SK-N-MC (cell line): ENCODE measurements at regions not wholly inside any gene's neighbourhood (a gene's known extent, or its start where the extent isn't known, plus 50 kb on each side); places are given as distances from the start of the nearest gene placed in this dataset.

Experiments used
- DNase-seq: peaks from one replicate; pipeline ENCODE4 v3.0.0-alpha.2; 2011; ENCODE audit warnings: low read depth, low spot score
- H3K27ac ChIP-seq: fragments of 200-600 bp; sonication (generic); 2 replicates; pipeline ENCODE4 v1.5.1; 2016; ENCODE audit warnings: mixed run types
- H3K36me3 ChIP-seq: fragments of 200-600 bp; sonication (generic); 2 replicates; pipeline ENCODE4 v1.6.1; 2017; ENCODE audit warnings: antibody characterized with exemption, low read length, mixed read lengths; ENCODE audit not compliant: insufficient read depth
- H3K4me3 ChIP-seq: fragments of 200-600 bp; sonication (generic); 2 replicates; pipeline ENCODE4 v1.5.1; 2016
- H3K9ac ChIP-seq: fragments of 200-600 bp; sonication (generic); 2 replicates; pipeline ENCODE4 v1.8.0; 2017; ENCODE audit warnings: mixed run types, mixed read lengths; ENCODE audit not compliant: insufficient read length
- H3K9me3 ChIP-seq: fragments of 200-600 bp; sonication (generic); 2 replicates; pipeline ENCODE4 v1.6.1; 2017; ENCODE audit warnings: low read depth, mild to moderate bottlenecking, antibody characterized with exemption, low read length, moderate library complexity, mixed read lengths
- EZH2 ChIP-seq: fragments of 200-600 bp; sonication (generic); IDR thresholded peaks from one replicate; pipeline ENCODE4 v1.6.1; 2017; ENCODE audit warnings: antibody characterized with exemption
- FOXP2 ChIP-seq: optimal IDR thresholded peaks from 2 replicates; pipeline ENCODE3; 2011; ENCODE audit warnings: mild to moderate bottlenecking, moderate library complexity; ENCODE audit not compliant: insufficient read depth; ENCODE audit errors: extremely low read length, control extremely low read depth
- POLR2AphosphoS5 ChIP-seq: IDR thresholded peaks from 2 replicates; pipeline ENCODE4 v1.6.1; 2012; ENCODE audit warnings: mild to moderate bottlenecking, low read depth, low read length, borderline replicate concordance

DNA sequence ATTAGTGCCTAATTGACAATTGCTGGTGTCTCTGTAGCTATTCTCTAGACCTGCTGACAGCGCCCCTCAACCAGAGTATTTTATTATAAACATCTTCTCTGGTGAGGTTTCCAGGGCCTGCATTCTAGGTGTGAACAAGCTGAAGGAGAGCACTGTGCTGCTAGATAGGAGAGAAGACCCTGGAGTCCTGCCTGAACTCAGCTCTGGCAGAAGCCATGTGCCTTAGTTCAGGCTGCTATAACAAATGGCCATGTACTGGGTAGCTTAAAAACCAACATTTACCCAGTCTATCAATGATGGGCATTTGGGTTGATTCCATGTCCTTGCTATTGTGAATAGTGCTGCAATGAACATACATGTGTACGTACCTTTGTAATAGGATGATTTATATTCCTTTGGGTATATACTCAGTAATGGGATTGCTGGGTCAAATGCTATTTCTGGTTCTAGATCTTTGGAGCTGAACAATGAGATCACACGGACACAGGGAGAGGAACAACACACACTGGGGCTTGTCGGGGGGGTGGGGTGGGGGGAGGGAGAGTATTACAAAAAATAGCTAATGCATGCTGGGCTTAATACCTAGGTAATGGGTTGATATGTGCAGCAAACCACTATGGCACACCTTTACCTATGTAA, 185.5 kb upstream of the CPEB2 start:
- H3K9me3 ChIP-seq: no peaks in the 10 kb centered on the region
- H3K4me3 ChIP-seq: no peak overlapping the region
- H3K9ac ChIP-seq: no peak overlapping the region
- no peak for TF ChIP-seq FOXP2
- TF ChIP-seq EZH2: no peak
- no peak for TF ChIP-seq POLR2AphosphoS5
- H3K27ac ChIP-seq: no peak overlapping the region
- no peaks in the 10 kb centered on the region for H3K36me3 ChIP-seq
- no peak for DNase-seq

DNA sequence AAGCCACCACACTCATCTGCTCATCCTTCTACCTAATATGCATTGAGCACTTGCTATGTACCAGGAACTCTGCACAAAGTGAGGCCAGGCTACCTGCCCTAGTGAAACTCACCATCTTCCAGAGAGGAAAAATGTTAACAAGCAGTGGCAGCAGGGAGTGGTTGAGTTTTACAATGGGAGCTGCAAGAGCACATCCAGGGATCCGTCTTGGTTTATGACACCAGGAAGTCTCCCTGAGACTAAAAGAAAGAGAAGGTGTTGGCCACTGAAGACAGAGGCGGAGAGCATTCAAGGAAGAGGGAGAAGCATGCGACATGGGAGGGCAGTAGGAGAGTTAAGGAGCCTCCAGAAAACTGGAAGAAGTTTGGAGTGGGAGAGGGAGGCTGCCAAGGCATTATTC, 178.1 kb upstream of the CPEB2 start:
- TF ChIP-seq EZH2 (no peak), FOXP2 (no peak), POLR2AphosphoS5 (no peak)
- no peak overlapping the region for H3K27ac ChIP-seq
- no peak overlapping the region for H3K9ac ChIP-seq

GRCh38 chr4:14827111-14827510, 175.2 kb upstream of the CPEB2 start:
- H3K36me3 ChIP-seq: no peaks in the 10 kb centered on the region
- H3K27ac ChIP-seq: no peak overlapping the region
- no peaks in the 10 kb centered on the region for H3K9me3 ChIP-seq
- no peak overlapping the region for H3K4me3 ChIP-seq
- TF ChIP-seq EZH2 (no peak), FOXP2 (no peak), POLR2AphosphoS5 (no peak)
- no peak overlapping the region for H3K9ac ChIP-seq
- DNase-seq: no peak

More for the DNA sequence above, 178.1 kb upstream of the CPEB2 start:
- no peak for DNase-seq
- Histone ChIP-seq H3K36me3 (no peaks in the 10 kb centered on the region), H3K4me3 (no peak overlapping the region), H3K9me3 (no peaks in the 10 kb centered on the region)

DNA sequence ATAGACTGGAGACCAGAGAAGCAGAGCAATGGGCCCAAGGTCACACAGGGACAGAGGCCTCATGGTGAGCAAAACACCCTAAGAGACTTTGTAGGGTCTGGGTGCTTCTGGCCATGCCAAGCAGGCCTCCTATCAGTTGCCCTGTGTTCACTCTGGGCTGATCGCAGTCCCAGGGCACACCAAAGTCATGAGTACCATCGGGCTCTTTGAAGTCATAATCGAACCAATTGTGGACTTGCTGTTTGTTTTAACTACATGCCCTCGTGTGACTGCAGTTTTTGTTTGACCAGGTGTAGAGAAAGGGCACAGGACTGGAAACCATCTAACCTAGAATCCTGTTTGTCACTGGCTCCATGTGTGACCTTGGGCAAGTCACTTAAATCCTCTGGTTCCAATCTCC, 172.5 kb upstream of the CPEB2 start:
- DNase-seq: no peak
- Histone ChIP-seq H3K9ac (no peak overlapping the region), H3K36me3 (no peaks in the 10 kb centered on the region), H3K9me3 (no peaks in the 10 kb centered on the region), H3K4me3 (no peak overlapping the region), H3K27ac (no peak overlapping the region)
- TF ChIP-seq FOXP2: no peak
- TF ChIP-seq EZH2: no peak
- TF ChIP-seq POLR2AphosphoS5: no peak

- Histone ChIP-seq H3K4me3 (no peak overlapping the region), H3K9me3 (no peaks in the 10 kb centered on the region), H3K27ac (no peak overlapping the region), H3K36me3 (no peaks in the 10 kb centered on the region), H3K9ac (no peak overlapping the region)
- no peak for TF ChIP-seq FOXP2
- DNase-seq: no peak
Measured at GRCh38 chr4:14831416-14831815, 170.9 kb upstream of the CPEB2 start.

GRCh38 chr4:14833053-14833452, 169.2 kb upstream of the CPEB2 start:
- no peak for TF ChIP-seq POLR2AphosphoS5
- TF ChIP-seq FOXP2: no peak
- no peak for TF ChIP-seq EZH2
- Histone ChIP-seq H3K27ac (no peak overlapping the region), H3K9me3 (no peaks in the 10 kb centered on the region), H3K9ac (no peak overlapping the region), H3K4me3 (no peak overlapping the region), H3K36me3 (no peaks in the 10 kb centered on the region)
- no peak for DNase-seq

DNA sequence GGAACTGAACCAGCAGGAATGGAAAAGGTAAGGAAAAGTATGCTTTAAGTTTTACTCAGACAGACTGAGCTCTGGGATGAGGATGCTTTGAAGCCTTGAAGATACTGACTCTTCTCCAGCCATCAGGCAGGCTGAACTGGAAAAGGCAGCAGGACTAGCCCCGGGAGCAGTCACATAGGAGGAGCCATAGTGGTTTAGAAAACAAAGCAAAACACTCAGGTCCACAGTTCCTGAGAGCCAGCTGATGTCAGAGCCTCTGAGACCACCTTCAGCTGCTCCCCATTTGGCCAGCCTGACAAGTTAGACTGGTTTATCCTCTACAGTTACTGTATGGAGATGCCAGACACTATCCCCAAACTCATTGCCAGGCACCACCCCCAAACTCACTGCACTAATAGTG, 167.9 kb upstream of the CPEB2 start:
- TF ChIP-seq EZH2 (no peak), FOXP2 (no peak)
- Histone ChIP-seq H3K9me3 (no peaks in the 10 kb centered on the region), H3K36me3 (no peaks in the 10 kb centered on the region), H3K4me3 (no peak overlapping the region), H3K27ac (no peak overlapping the region), H3K9ac (no peak overlapping the region)
- no peak for DNase-seq

DNA sequence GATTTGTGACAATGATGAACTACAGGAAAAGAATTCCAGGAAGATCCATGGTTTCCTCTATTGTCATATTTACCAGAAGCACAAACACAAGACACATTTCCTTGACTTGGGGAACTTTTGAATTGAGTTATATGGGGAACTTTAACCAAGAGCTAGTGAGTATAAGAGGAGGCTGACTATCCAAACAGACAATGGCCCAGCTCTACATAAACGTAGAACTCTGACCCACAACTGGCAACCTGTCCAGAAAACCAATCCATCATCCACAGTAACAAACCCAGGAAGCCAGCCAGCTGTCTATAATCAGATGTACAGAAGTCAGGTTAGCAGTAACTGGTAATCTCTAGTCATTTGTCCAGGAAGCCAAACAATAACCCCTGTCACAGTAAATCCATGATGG, 167.0 kb upstream of the CPEB2 start:
- H3K4me3 ChIP-seq: no peak overlapping the region
- TF ChIP-seq EZH2 (no peak), FOXP2 (no peak), POLR2AphosphoS5 (no peak)
- H3K36me3 ChIP-seq: no peaks in the 10 kb centered on the region
- H3K27ac ChIP-seq: no peak overlapping the region
- no peaks in the 10 kb centered on the region for H3K9me3 ChIP-seq
- H3K9ac ChIP-seq: no peak overlapping the region
- no peak for DNase-seq

GRCh38 chr4:14835708-14836425, 166.4 kb upstream of the CPEB2 start:
- Histone ChIP-seq H3K36me3 (no peaks in the 10 kb centered on the region), H3K9ac (no peak overlapping the region)

More at GRCh38 chr4:14835708-14836425, 166.4 kb upstream of the CPEB2 start:
- H3K9me3 ChIP-seq: no peaks in the 10 kb centered on the region
- H3K27ac ChIP-seq: no peak overlapping the region
- TF ChIP-seq POLR2AphosphoS5 (no peak), EZH2 (no peak), FOXP2 (no peak)
- H3K4me3 ChIP-seq: no peak overlapping the region
- no peak for DNase-seq
